SK-N-SH treated with all-trans-retinoic acid at 6 μM for 48 hours (cell line): ENCODE measurements at regions not wholly inside any gene's neighbourhood (a gene's known extent, or its start where the extent isn't known, plus 50 kb on each side); places are given as distances from the start of the nearest gene placed in this dataset.

ENCODE experiments used
- CREB5 ChIP-seq: fragments of 250-450 bp; sonication (Bioruptor Pico); IDR thresholded peaks from 2 replicates; pipeline ENCODE4 v1.5.1; 2020; ENCODE audit warnings: low read depth, mild to moderate bottlenecking, moderate library complexity
- ESRRG ChIP-seq: fragments of 250-450 bp; sonication (Bioruptor Pico); IDR thresholded peaks from 2 replicates; pipeline ENCODE4 v1.6.1; 2021; ENCODE audit warnings: mild to moderate bottlenecking
- OSR1 ChIP-seq: fragments of 250-450 bp; sonication (Bioruptor Pico); IDR thresholded peaks from 2 replicates; pipeline ENCODE4 v1.8.0; 2022; ENCODE audit warnings: moderate library complexity, mild to moderate bottlenecking, inconsistent platforms
- PATZ1 ChIP-seq: fragments of 250-450 bp; sonication (Bioruptor Pico); IDR thresholded peaks from 2 replicates; pipeline ENCODE4 v1.8.0; 2020; ENCODE audit warnings: mild to moderate bottlenecking, moderate library complexity, borderline replicate concordance
- SNAI2 ChIP-seq: fragments of 250-450 bp; sonication (Bioruptor Pico); IDR thresholded peaks from 2 replicates; pipeline ENCODE4 v1.5.0; 2020; ENCODE audit warnings: mild to moderate bottlenecking, moderate library complexity
- ZFP3 ChIP-seq: fragments of 250-450 bp; sonication (Bioruptor Pico); IDR thresholded peaks from 2 replicates; pipeline ENCODE4 v1.5.0; 2020; ENCODE audit warnings: mild to moderate bottlenecking, moderate library complexity
- ZFP30 ChIP-seq: fragments of 450-650 bp; formaldehyde crosslinking; IDR thresholded peaks from 2 replicates; pipeline ENCODE4 v1.5.0; 2022; ENCODE audit warnings: mild to moderate bottlenecking, moderate library complexity
- ZNF70 ChIP-seq: fragments of 450-650 bp; formaldehyde crosslinking; IDR thresholded peaks from 2 replicates; pipeline ENCODE4 v1.5.0; 2020; ENCODE audit warnings: mild to moderate bottlenecking, moderate library complexity
- ZNF8 ChIP-seq: fragments of 450-650 bp; formaldehyde crosslinking; IDR thresholded peaks from 2 replicates; pipeline ENCODE4 v1.5.0; 2020; ENCODE audit warnings: mild to moderate bottlenecking, moderate library complexity
- TF ChIP-seq, protein P1 (sequence below): fragments of 250-450 bp; sonication (Bioruptor Pico); IDR thresholded peaks from 2 replicates; pipeline ENCODE4 v1.5.1; 2021; ENCODE audit warnings: mild to moderate bottlenecking, moderate library complexity

GRCh38 chr9:87446527-87446926, 51.1 kb upstream of the DAPK1 start:
- TF ChIP-seq ZFP3 (CRISPR knock-in tag) (no peak), CREB5 (CRISPR knock-in tag) (no peak), ZNF8 (CRISPR knock-in tag) (no peak), PATZ1 (CRISPR knock-in tag) (no peak), OSR1 (CRISPR knock-in tag) (no peak), ESRRG (no peak), ZNF70 (CRISPR knock-in tag) (no peak), ZFP30 (CRISPR knock-in tag) (no peak), SNAI2 (no peak)
- TF ChIP-seq, protein P1, sequence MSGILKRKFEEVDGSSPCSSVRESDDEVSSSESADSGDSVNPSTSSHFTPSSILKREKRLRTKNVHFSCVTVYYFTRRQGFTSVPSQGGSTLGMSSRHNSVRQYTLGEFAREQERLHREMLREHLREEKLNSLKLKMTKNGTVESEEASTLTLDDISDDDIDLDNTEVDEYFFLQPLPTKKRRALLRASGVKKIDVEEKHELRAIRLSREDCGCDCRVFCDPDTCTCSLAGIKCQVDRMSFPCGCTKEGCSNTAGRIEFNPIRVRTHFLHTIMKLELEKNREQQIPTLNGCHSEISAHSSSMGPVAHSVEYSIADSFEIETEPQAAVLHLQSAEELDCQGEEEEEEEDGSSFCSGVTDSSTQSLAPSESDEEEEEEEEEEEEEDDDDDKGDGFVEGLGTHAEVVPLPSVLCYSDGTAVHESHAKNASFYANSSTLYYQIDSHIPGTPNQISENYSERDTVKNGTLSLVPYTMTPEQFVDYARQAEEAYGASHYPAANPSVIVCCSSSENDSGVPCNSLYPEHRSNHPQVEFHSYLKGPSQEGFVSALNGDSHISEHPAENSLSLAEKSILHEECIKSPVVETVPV (CRISPR knock-in tag), result no peak
